Stimulated activated CD4-positive, alpha-beta T cell treated with anti-CD3 and anti-CD28 coated beads, Interleukin-1b, Interleukin-23, amount 100 ng/mL, for 4 hours (primary cell): ENCODE measurements at regions not wholly inside any gene's neighbourhood (a gene's known extent, or its start where the extent isn't known, plus 50 kb on each side); places are given as distances from the start of the nearest gene placed in this dataset.
"Not testable (repeated sequence)": the region's sequence is repeated elsewhere in the genome, so short reads cannot be mapped to it uniquely, and the experiment has no call there.

ENCODE experiments used
- DNase-seq, 2 donors: peaks; one replicate each; pipeline ENCODE4 v3.0.0-alpha.2; 2020; ENCODE audit warnings: low read depth in 2 of 2

DNA sequence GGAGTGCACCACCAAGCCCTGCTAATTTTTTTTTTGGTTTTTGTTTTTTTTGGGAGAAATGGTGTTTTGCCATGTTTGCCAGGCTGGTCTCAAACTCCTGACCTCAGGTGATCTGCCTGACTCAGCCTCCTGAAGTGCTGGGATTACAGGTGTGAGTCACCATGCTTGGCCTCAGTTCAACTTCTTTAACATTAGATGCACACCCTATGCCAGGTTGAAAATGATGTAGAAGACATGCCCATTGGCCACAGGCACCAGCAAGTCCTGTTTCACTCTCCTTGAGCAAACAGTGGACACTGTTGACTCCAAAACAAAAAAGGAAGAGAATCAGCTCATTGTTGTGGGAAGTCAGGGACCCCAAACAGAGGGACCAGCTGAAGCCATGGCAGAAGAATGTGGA, 1205.3 kb downstream of the REEP3 start:
- DNase-seq: no peak

DNA sequence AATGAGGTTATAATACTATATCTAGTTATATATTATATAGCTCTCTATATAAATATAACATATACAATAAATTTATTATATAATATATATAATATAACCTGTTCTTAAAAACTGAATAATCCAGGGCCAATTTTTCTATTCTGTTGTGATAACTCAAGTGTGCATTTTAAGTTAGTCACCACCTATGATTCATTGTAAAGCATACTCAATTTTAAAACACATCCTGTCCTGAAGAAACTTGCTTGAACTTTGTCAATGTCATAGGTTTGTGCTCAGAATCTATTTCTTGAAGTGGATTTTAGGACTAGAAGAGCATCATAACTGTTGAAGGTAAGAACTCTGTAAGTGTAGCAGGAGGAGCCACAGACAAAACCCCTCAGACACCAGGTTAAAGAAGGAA, 1209.8 kb downstream of the REEP3 start:
- DNase-seq: no peak

DNA sequence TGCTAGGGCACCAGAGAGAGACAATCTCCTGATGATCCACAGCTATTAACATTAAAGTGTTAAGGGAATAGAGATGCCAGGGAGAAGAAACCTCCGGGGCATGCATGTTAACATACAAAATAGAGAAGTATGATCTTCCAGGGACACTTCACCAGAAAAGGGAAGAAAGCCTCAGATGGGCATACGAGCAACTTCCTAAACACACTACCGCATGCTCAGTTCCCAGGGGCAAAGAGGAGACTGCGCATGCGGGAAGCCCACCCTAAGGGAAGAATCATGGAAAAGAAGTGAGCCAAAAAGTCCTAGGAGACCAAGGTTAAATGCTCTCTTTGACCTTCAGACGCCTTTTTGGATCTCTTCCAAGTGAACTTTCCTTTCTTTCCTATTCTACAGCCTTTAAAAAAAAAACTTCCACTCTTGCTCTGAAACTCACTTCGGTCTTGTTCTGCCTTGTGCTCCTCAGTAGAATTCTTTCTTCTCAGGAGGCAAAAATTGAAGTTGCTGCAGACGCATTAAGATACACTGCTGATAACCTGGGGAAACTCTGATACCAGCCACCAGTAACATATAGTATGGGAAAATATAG, 1211.3 kb downstream of the REEP3 start:
- no peak for DNase-seq

DNA sequence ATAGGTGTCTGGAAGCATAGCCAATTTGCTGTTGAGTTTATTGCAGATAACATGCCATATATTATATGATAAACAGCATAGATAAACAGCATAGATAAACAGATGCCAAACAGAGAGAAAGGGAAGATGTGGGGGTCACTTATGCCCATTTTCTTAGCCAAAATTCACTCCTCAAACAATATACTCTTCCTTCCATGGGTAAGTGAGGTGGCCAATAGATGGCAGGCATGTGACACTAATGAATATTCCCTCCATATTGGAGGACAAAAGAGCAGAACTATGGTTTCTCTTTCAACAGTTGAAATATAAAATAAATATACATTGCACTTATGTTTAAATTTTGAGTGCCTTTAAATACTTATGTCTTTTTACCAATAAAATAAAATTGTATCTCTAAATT, 1212.8 kb downstream of the REEP3 start:
- DNase-seq: no peak

DNA sequence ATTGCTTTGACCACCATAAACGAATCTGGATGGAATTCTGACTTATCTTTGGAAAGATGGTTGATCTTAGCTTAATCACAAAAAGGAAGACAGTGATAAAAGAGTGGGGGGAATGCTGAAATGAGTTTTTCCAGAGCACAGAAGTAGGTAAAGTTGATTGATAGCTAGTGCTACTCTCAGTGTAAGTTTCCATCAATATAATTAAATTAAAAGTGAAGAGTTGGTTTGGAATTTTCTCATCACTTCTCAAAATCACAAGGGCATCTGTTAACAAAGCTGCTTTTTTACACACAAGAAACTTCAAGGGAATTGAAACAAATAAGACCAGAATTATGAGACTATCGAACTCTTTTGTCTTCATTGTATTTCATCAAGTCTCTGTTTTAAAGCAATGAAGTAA, 1217.3 kb downstream of the REEP3 start:
- no peak for DNase-seq

DNA sequence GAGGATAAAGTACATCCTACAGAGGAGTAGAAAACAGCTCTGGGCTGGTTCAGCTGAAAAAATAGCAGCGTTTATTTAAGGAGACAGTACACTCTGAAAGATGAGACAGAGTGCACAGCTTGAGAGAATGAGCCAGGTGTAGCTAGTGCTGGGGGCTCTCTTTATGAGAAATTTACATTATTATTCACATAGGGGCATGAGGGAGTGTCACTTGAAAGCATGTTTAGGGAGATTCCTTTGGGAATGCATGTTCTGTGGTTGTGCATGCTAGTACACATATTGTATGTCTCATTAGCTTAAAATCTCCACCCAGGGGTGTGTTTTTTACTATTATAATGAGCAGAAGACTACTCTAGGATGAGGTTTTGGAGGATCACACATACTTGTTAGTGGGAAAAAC, 1224.4 kb downstream of the REEP3 start:
- no peak for DNase-seq

DNA sequence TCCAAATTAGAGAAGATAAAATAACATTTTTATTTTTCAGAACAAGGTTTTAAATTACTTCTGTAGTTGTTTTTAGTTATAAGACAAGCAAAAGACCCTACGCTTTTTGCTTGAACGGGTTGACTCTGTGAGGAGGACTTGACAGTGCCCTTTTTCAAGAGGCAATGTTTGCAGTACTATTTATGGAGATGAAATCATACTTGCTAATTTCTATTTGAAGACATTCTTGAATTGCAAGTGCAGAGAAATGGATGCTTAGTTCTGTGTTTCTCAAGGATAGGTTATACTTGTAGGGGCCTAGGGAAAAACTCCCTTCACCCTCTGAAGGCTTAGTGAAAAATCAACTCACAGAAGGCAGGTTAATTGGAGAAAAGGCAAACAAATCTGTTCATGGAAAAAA, 1229.5 kb downstream of the REEP3 start:
- DNase-seq: no peak

DNA sequence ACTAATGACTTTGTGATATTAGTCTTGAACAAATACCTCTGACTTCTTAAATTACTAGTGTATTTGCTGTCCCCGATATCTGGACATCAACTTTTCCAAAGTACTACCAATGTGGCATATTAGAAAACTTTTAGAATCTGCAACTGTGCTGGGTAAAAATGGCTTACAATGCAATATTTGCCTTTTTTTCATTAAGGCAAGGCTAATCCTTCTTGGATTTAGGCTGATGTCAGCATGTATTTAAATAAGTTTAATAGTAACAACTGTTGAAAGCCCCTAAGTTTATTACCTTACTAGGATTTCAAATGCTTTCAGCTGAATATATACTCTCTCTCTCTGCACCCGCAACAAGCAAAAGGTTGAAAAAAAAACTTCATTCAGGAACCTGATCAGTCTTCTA, 1232.3 kb downstream of the REEP3 start:
- DNase-seq: no peak

DNA sequence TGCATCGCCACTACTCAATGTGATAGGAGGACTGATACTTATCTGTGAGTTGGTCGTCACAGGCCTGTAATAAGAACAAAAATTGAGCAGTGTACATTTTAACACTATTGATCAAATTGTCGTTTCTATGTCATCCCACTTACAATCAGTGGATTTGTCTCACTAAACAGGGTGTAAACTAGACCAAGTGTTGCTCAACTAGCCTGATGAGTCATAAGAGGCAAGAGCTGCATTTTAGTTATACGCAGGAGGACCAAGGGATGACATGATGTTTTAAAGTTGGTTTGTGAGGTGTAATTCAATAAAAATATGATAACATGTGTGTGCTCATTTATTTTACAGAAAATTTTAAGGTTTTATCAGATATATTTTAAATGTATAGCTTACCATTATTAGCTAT, 1239.2 kb downstream of the REEP3 start:
- no peak for DNase-seq

DNA sequence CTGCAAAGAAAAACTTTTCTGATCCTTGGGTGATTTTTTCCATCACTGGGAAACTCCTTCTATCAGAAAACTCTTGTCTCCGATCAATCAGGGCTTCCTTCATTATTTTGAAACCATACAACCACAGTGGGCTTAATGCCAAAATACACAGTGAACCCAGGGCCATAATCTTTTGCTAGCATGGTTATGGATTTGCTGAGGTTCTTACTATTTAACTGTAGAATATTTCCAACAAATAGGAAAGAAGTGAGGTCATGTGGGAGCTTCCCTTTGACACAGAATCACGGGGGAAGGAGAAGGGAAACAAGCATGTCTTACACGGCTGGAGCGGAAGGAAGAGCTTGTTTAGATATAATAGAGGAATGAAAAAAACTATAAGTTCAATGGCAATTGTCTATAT, 1241.7 kb downstream of the REEP3 start:
- DNase-seq: no peak

DNA sequence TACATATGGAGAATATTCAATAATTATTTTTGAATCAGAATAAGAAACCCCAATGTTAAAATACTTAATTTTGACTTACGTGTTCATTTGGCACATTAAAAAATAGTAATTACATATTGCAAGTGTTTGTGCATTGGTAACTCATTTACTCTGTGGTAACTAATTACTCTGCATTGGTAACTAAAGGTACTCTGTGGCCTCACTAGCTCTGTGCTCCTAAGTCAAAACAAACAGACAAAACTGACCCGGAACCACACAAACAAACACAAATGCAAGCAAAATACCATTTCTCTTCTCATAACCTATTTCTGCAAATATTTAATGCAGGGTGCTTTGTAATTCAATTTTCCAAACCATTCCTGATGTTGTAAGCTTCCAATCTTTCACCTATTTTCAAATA, 1244.3 kb downstream of the REEP3 start:
- DNase-seq: no peak

DNA sequence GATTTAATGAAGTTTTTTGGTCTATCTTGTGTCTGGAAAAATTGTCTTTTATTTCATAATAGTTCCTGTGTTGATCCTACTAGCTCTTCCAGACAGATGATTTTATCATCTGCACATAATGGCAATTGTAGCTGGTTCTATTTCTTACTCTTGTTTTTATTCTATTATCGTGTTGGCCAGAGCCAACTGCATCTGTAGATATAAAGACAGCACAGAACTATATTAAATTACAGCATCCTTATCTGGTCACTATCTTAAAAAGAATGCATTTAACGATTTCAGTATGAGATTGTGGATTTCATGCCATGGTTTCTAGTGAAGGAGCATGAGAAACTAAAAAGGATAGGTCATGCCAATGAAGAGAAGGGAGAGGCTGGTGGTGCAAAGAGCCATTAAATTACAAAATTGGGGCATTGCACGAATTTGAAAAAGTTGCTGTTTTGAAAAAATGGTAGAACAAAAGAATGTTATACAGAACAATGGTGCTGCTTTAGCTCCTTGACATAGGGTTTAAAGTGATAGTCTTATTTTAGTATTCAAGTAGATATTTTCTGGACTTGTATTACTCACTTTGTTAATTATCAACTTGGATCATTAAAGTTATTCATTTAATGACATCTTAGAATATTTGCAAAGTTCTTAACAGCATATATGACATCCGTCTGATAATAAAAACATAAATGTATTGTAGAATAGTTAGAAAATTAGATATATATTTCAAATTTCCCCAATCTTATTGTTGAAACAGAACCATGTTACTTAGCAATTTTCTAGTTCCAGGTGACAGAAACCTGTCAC, 1250.3 kb downstream of the REEP3 start:
- DNase-seq: no peak

DNA sequence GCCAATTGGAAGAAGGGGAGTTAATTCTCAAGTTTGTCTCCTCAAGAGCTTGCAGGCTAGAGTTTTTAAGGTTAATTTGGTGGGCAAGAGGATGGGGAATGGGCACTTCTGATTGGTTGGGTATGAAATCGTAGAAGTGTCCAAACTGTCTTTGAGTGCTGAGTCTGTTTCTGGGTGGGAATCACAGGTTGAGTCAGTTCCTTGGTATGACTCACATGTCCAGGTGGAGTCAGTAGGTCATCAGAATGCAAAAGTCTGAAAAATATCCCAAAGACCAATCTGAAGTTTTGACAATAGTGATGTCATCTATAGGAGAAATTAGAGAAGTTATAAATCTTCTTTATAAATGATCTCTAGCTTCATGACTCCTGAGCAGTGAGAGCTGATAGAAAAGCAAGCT, 1252.2 kb downstream of the REEP3 start:
- no peak for DNase-seq

DNA sequence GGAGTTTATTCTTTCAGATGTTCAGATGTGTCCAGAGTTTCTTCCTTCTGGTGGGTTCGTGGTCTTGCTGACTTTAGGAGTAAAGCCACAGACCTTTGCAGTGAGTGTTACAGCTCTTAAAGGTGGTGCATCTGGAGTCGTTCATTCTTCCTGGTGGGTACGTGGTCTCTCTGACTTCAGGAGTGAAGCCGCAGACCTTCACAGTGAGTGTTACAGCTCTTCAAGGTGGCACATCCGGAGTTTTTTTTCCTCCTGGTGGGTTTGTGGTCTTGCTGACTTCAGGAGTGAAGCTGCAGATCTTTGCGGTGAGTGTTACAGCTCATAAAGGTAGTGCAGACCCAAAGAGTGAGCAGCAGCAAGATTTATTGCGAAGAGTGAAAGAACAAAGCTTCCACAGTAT, 1263.2 kb downstream of the REEP3 start:
- not testable (repeated sequence) for DNase-seq

DNA sequence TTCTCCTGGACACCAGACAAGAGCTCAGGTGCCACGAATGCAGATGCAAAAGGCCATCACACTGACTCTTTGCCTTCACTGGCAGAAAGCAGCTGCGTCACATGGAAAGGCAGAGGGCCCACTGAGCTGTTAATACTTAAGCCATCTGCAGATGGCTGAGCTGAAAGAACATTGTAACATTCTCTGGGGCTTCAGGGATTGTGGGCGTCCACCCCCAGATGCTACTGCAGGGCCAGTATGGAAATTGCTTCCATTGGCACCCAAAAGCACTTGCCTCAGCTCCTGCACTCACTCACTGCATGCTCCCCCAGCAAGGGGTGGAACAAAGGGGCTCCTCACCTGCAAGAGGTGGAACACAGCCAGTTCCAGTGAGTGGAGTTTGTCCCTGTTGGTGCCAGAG, 1264.6 kb downstream of the REEP3 start:
- no peak for DNase-seq

DNA sequence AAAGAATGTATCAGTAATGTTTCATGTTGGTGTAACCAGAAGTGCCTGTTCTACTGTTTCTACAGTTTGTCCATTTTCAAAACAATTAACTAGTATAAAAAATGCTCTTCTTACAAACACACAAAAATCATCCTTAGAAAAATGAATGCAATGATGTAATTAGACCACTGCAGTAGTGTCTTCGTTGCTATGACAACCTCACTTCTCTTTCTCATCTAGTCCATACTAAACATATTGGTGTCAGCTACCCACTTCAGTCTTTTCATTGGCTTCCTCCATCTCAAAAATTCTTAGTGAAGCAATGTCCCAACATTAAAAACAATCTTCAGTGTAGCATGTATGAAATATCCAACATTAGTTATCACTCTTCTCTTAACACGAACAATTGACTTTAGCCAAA, 1265.8 kb downstream of the REEP3 start:
- no peak for DNase-seq

DNA sequence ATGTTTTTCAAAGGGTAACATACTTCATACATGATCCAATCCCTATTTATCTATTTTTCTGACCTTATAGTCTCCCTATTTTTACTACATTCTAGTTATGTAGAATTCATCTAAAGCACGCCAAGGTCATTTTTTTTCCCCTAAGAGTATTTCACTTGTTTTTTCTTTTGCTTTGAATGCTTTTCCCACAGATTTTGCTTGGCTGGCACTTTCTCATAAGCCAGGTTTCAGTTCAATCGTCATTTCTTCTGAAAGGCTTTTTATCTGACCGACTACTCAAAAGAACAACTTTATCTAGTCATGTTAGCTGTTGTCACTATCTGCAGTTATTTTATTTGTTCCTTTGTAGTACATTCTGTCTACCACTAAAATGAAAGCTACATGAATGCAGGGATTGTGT, 1274.6 kb downstream of the REEP3 start:
- no peak for DNase-seq

DNA sequence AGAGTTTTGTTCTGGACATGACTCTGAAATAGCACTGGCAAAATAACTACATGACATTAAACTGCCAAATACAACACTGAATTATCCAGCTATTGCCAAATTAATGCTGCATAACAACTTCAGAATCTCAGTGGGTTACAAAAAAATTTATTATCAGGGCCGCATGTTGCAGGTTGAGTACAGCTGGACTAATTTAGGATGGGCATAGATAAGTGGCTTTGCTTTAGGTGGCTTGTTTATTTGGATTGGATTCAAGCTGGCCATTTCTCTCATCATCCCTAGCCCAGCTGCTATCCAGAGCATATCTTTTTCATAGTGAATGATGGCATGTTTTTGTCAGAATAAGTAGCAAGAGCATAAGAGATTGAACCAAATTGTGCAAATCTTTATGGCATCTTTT, 1277.1 kb downstream of the REEP3 start:
- DNase-seq: no peak

DNA sequence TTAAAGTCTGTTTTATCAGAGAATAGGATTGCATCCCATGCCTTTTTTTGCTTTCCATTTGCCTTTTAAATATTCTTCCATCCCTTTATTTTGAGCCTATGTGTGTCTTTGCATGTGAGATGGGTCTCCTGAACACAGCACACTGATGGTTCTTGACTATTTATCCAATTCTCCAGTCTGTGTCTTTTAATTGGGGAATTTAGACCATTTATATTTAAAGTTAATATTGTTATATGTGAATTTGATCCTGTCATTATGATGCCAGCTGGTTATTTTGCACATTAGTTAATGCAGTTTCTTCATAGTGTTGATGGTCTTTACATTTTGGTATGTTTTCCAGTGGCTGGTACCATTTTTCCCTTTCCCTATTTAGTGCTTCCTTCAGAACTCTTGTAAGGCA, 1287.0 kb downstream of the REEP3 start:
- DNase-seq: not testable (repeated sequence)

DNA sequence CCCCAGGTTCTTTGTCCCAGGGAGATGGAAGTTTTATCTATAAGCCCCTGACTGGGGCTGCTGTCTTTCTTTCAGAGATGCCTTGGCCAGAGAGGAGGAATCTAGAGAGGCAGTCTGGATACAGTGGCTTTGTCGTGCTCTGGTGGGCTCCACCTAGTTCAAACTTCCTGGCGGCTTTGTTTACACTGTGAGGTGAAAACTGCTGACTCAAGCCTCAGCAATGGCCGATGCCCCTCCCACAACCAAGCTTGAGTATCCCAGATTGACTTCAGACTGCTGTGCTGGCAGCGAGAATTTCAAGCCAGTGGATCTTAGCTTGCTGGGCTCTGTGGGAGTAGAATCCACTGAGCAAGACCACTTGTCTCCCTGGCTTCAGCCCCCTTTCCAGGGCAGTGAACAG, 1288.8 kb downstream of the REEP3 start:
- DNase-seq: not testable (repeated sequence)

DNA sequence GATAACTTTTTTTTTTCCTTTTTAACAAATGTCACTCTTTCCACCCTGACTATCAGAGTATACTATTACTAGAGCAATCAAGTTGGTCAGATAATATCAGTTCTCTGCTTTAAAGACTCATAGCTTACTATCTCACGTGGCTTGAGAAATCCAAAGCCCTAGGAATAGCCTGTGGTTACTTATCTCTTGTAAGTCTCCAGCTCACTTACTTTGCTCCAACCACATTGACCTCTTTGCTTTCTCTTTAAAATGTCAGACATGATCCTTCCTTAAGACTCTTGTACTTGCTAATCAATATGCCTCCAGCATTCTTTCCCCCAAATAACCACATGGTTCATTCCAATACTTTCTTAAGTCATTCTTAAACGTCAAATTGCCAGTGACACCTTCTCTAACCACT, 1292.2 kb downstream of the REEP3 start:
- DNase-seq: no peak

DNA sequence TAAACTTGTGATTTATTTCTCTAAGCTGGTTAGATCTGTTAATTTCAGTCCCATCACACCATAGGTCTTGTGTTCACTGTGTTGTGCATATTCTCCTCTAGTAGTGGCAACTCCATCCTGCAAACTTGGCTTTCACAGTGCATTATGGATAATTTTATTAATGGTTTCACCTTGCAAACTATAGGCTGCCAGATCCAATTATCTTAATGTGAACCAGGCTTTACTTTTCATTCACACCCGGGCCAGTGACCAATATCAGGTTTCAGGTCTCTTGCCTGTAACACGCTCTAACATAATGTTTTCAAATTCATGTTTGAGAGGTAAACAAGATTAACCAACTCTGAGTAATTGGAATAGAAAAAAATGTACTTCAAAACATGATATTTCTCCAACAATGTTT, 1293.0 kb downstream of the REEP3 start:
- DNase-seq: no peak

DNA sequence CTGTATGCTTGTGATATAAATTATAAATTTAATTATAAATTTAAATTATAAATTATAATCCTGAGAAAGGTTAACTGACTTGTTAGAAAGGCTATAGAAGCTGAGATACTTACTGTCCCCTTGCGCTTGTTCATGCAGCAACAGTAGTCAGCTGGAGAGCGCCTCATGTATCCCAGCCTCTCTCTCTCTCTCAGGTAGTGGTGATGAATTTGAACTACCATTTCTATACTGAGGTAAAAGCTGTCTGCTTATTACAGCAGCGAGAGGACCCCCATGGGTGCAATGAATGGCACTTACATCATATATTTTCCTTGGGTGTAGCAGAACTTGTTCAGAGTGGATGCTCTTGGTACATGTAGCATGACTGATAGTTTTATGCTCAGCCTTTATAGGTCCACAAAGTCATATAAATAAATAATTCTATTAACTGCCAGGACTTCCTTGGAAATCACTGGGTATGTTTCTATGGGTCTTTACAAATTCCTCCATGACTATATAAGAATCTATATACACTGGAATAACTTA, 1308.7 kb downstream of the REEP3 start:
- DNase-seq: no peak

DNA sequence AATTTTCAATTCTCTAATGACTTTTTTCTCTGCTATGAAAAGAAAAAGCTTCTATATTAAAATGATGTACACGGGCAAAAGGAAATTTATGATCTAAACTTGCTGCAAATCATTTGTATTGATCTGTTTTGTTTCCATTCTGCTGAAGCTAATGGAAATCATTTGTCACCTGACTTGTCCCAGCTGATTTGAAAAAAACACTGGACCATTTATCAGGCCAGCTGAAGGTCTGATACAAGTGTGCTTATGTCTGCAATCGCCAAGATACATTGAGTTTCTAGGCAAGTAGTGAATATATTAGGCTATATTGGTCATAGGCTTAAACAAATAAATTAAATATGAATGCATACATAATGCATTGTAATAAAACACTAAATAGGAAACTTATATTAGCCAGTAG, 1309.7 kb downstream of the REEP3 start:
- DNase-seq: no peak
